ENCODE measurements at regions not wholly inside any gene's neighbourhood (a gene's known extent, or its start where the extent isn't known, plus 50 kb on each side); places are given as distances from the start of the nearest gene placed in this dataset.

- Histone ChIP-seq H3K4me3 (ENCODE audit: extremely low read depth in 1 of 4, insufficient read depth in 2 of 4, low read depth in 3 of 4, low read length in 4 of 4) (no peak overlapping the region), H2BK120ac (replicated peaks; ENCODE audit: low read depth, low read length) (no peak overlapping the region), H3K36me3 (ENCODE audit: control insufficient read depth in 2 of 4, insufficient read depth in 4 of 4, low read length in 3 of 4) (no peaks in the 10 kb centered on the region), H3K79me2 (ENCODE audit: control insufficient read depth in 1 of 2, insufficient read depth in 2 of 2, low read length in 2 of 2) (no peaks in the 10 kb centered on the region), H2AK5ac (ENCODE audit: low read depth, low read length) (no peak overlapping the region), H4K91ac (replicated peaks; ENCODE audit: insufficient read length, low read length) (no peak overlapping the region), H3K4me1 (replicated peaks in 1 of 4; ENCODE audit: control insufficient read depth in 3 of 4, insufficient read depth in 4 of 4, low read length in 3 of 4) (no peaks in the 10 kb centered on the region), H2BK12ac (ENCODE audit: low read depth, low read length) (no peak overlapping the region), H4K20me1 (replicated peaks in 1 of 2; ENCODE audit: control insufficient read depth in 1 of 2, insufficient read depth in 2 of 2, low read length in 2 of 2) (no peaks in the 10 kb centered on the region), H2BK20ac (ENCODE audit: low read length) (no peak overlapping the region), H3K4ac (replicated peaks; ENCODE audit: insufficient read length, low read depth, low read length) (no peak overlapping the region), H4K8ac (ENCODE audit: extremely low read depth, insufficient read depth, low read length) (no peak overlapping the region), H3K27me3 (replicated peaks in 1 of 4; ENCODE audit: control insufficient read depth in 3 of 4, extremely low read depth in 1 of 4, insufficient read depth in 3 of 4, low read length in 3 of 4) (no peaks in the 10 kb centered on the region), H3K14ac (ENCODE audit: insufficient read length) (no peak overlapping the region), H4K5ac (ENCODE audit: insufficient read length, low read depth, low read length) (no peak overlapping the region), H3K9me3 (ENCODE audit: insufficient read depth in 2 of 2, low read depth in 1 of 2, low read length in 1 of 2) (peaks cover 5 to 6% of the 10 kb centered on the region in 2 experiments; a peak in 3 of 4 replicates), H3K4me2 (ENCODE audit: insufficient read depth in 1 of 2, low read depth in 2 of 2, low read length in 2 of 2) (no peak overlapping the region), H2BK15ac (ENCODE audit: low read length) (no peak overlapping the region), H3K79me1 (ENCODE audit: low read depth, low read length) (no peaks in the 10 kb centered on the region), H3K56ac (replicated peaks; ENCODE audit: insufficient read length, low read depth, low read length) (no peak overlapping the region), H3K18ac (ENCODE audit: extremely low read depth, low read length) (no peak overlapping the region), H2AFZ (ENCODE audit: low read length) (no peak overlapping the region), H3K23ac (ENCODE audit: insufficient read length) (no peak overlapping the region), H2BK5ac (ENCODE audit: low read depth, low read length) (no peak overlapping the region), H3K9ac (replicated peaks in 1 of 4; ENCODE audit: extremely low read depth in 1 of 4, low read depth in 3 of 4, low read length in 3 of 4) (no peak overlapping the region), H3K27ac (ENCODE audit: low read depth, low read length) (no peak overlapping the region), H3K23me2 (ENCODE audit: low read depth, low read length) (no peaks in the 10 kb centered on the region; the same call in 1 of the 2 replicates)
- CTCF ChIA-PET (ENCODE audit: partially characterized antibody): interaction anchor here (0.6 to 1.0 kb wide), 2 partner anchors 57 to 996 kb away, joined by 3 to 4 read pairs; no protein-coding TSS in a partner anchor
- POLR2A ChIA-PET (ENCODE audit: partially characterized antibody): no interaction called here
- no peak for FAIRE-seq
- no peak for DNase-seq (ENCODE audit: low read depth in 1 of 2, low spot score in 2 of 2)
- TF ChIP-seq CHD1 (IDR thresholded peaks at IDR 0.05; ENCODE audit: low read depth, low read length) (no peak), TAF7 (optimal IDR thresholded peaks at IDR 0.05; ENCODE audit: borderline replicate concordance, low read depth, low read length) (no peak), EP300 (IDR thresholded peaks at IDR 0.05; ENCODE audit: borderline replicate concordance in 1 of 2, low read depth in 2 of 2, low read length in 2 of 2) (no peak), KDM5A (IDR thresholded peaks at IDR 0.05; ENCODE audit: low read length) (no peak), POLR2AphosphoS5 (IDR thresholded peaks at IDR 0.05; ENCODE audit: low read depth, low read length) (no peak), POLR2A (IDR thresholded peaks at IDR 0.05; ENCODE audit: control extremely low read depth in 1 of 2, low read depth in 2 of 2, low read length in 2 of 2) (no peak), HDAC6 (IDR thresholded peaks at IDR 0.05; ENCODE audit: low read depth, low read length) (no peak), SP1 (IDR thresholded peaks at IDR 0.05; ENCODE audit: low read depth, low read length) (no peak), YY1 (IDR thresholded peaks at IDR 0.05; ENCODE audit: low read depth, low read length) (no peak), USF2 (IDR thresholded peaks at IDR 0.05; ENCODE audit: low read length) (no peak), ATF2 (IDR thresholded peaks at IDR 0.05; ENCODE audit: low read length) (no peak), E2F6 (IDR thresholded peaks at IDR 0.05) (no peak), JUND (IDR thresholded peaks at IDR 0.05; ENCODE audit: low read length) (no peak)
Measured at GRCh38 chr10:109529258-109529657, 394.1 kb downstream of the XPNPEP1 start.
